IMR-90 (cell line): ENCODE measurements at regions not wholly inside any gene's neighbourhood (a gene's known extent, or its start where the extent isn't known, plus 50 kb on each side); places are given as distances from the start of the nearest gene placed in this dataset.

Experiments used
- ATAC-seq: fragments of 200-7000 bp; cut with Tn5 transposase; 2 replicates; pipeline ENCODE4 v1.9.1; 2020; ENCODE audit warnings: low read depth, mild to moderate bottlenecking, moderate library complexity
- BruUV-seq: library from RNA; stranded (reverse); fragments of 400-500 nt; replicated peaks from 2 replicates; lab custom pipeline; 2021; lab: Mats Ljungman, UMichigan
- CTCF ChIA-PET: fragments of 300-600 bp; formaldehyde crosslinking; extraction: SDS; loops from one replicate; lab custom pipeline; 2021; ENCODE audit warnings: antibody characterized with exemption; lab: Yijun Ruan, JAX
- POLR2A ChIA-PET: fragments of 300-600 bp; sonication (Branson Sonifier 250); formaldehyde crosslinking; loops from one replicate; lab custom pipeline; 2022; ENCODE audit warnings: antibody characterized with exemption; ENCODE audit not compliant: unreplicated experiment; lab: Charles Lee
- DNase-seq: peaks from one replicate; pipeline ENCODE4 v3.0.0; 2013
- H2AFZ ChIP-seq: replicated peaks from 2 replicates; pipeline ENCODE3; 2013; ENCODE audit warnings: low read length, mild to moderate bottlenecking; ENCODE audit not compliant: poor library complexity
- H2AK5ac ChIP-seq: 2 replicates; pipeline ENCODE4 v1.6.1; 2013; ENCODE audit warnings: low read depth, low read length, inconsistent platforms
- H2AK9ac ChIP-seq: replicated peaks from 2 replicates; pipeline ENCODE3; 2013; ENCODE audit warnings: mild to moderate bottlenecking, low read depth, low read length, moderate library complexity; ENCODE audit not compliant: poor library complexity
- H2BK120ac ChIP-seq: 2 replicates; pipeline ENCODE4 v1.6.1; 2013; ENCODE audit warnings: low read depth, low read length, inconsistent platforms
- H2BK15ac ChIP-seq: 3 replicates; pipeline ENCODE4 v1.6.1; 2013; ENCODE audit warnings: low read depth, low read length, inconsistent platforms
- H2BK20ac ChIP-seq: 2 replicates; pipeline ENCODE4 v1.6.1; 2013; ENCODE audit warnings: low read depth, mild to moderate bottlenecking, inconsistent platforms, low read length, moderate library complexity
- H2BK5ac ChIP-seq: 2 replicates; pipeline ENCODE4 v1.6.1; 2013; ENCODE audit warnings: mild to moderate bottlenecking, low read depth, low read length, inconsistent platforms; ENCODE audit not compliant: poor library complexity, severe bottlenecking
- H3K14ac ChIP-seq: replicated peaks from 2 replicates; pipeline ENCODE4 v1.6.1; 2013; ENCODE audit warnings: low read depth, low read length, inconsistent platforms
- H3K18ac ChIP-seq: 2 replicates; pipeline ENCODE4 v1.6.1; 2013; ENCODE audit warnings: low read depth, low read length, control low read depth
- H3K23ac ChIP-seq: 2 replicates; pipeline ENCODE4 v1.6.1; 2013; ENCODE audit warnings: low read depth, low read length, inconsistent platforms
- H3K27ac ChIP-seq: 2 replicates; pipeline ENCODE4 v1.5.1; 2013; ENCODE audit warnings: mild to moderate bottlenecking, control low read depth, low read length; ENCODE audit not compliant: insufficient read depth
- H3K27me3 ChIP-seq: 2 replicates; pipeline ENCODE4 v1.6.1; 2013; ENCODE audit warnings: low read length; ENCODE audit not compliant: control insufficient read depth, insufficient read depth
- H3K36me3 ChIP-seq: 2 replicates; pipeline ENCODE4 v1.6.1; 2013; ENCODE audit warnings: low read length, mixed read lengths; ENCODE audit not compliant: control insufficient read depth, insufficient read depth
- H3K4ac ChIP-seq: 2 replicates; pipeline ENCODE4 v1.6.1; 2013; ENCODE audit warnings: low read depth, low read length, inconsistent platforms
- H3K4me1 ChIP-seq: 2 replicates; pipeline ENCODE4 v1.6.1; 2013; ENCODE audit warnings: low read length, mixed read lengths; ENCODE audit not compliant: control insufficient read depth, insufficient read depth
- H3K4me2 ChIP-seq: 2 replicates; pipeline ENCODE4 v1.6.1; 2013; ENCODE audit warnings: low read depth, mild to moderate bottlenecking, control low read depth, low read length, moderate library complexity
- H3K4me3 ChIP-seq: 2 replicates; pipeline ENCODE4 v1.5.1; 2013; ENCODE audit warnings: low read depth, mild to moderate bottlenecking, control low read depth, low read length, moderate library complexity; ENCODE audit not compliant: insufficient read depth
- H3K56ac ChIP-seq: 2 replicates; pipeline ENCODE4 v1.6.1; 2013; ENCODE audit warnings: low read length, inconsistent platforms; ENCODE audit not compliant: insufficient read depth; ENCODE audit errors: extremely low read depth
- H3K79me1 ChIP-seq, 2 experiments: 2 replicates each; pipeline ENCODE4 v1.6.1; 2013; ENCODE audit warnings: low read length in 2 of 2, inconsistent platforms in 1 of 2, low read depth in 1 of 2
- H3K9ac ChIP-seq: 2 replicates; pipeline ENCODE4 v1.6.1; 2013; ENCODE audit warnings: low read depth, low read length, control low read depth
- H3K9me1 ChIP-seq: 2 replicates; pipeline ENCODE4 v1.6.1; 2013; ENCODE audit warnings: low read length, inconsistent platforms; ENCODE audit not compliant: insufficient read depth
- H3K9me3 ChIP-seq: 2 replicates; pipeline ENCODE4 v1.6.1; 2013; ENCODE audit warnings: low read length; ENCODE audit not compliant: control insufficient read depth, insufficient read depth
- H4K20me1 ChIP-seq: 2 replicates; pipeline ENCODE4 v1.6.1; 2013; ENCODE audit warnings: low read length, inconsistent platforms; ENCODE audit not compliant: insufficient read depth
- H4K5ac ChIP-seq: 2 replicates; pipeline ENCODE4 v1.6.1; 2013; ENCODE audit warnings: mild to moderate bottlenecking, low read depth, low read length, control low read depth
- H4K8ac ChIP-seq, 2 experiments: 2 replicates each; pipeline ENCODE4 v1.6.1; 2013; ENCODE audit warnings: low read depth in 2 of 2, low read length in 2 of 2, control low read depth in 1 of 2, inconsistent platforms in 1 of 2
- H4K91ac ChIP-seq: 2 replicates; pipeline ENCODE4 v1.6.1; 2013; ENCODE audit warnings: low read depth, low read length, inconsistent platforms; ENCODE audit not compliant: insufficient read depth
- BHLHE40 ChIP-seq: fragments of 150-350 bp; IDR thresholded peaks from 2 replicates; pipeline ENCODE4 v1.6.1; 2016; ENCODE audit warnings: mild to moderate bottlenecking, low read depth, low read length
- CEBPB ChIP-seq: IDR thresholded peaks from 2 replicates; pipeline ENCODE4 v1.6.1; 2012; ENCODE audit warnings: low read depth, low read length, improper control_type of control experiment
- CHD1 ChIP-seq: IDR thresholded peaks from 2 replicates; pipeline ENCODE4 v1.6.1; 2012; ENCODE audit warnings: low read depth, low read length, improper control_type of control experiment
- CTCF ChIP-seq: conservative IDR thresholded peaks from 2 replicates; pipeline ENCODE4 v1.5.1; 2012; ENCODE audit warnings: mild to moderate bottlenecking, low read depth, low read length, improper control_type of control experiment
- ELK1 ChIP-seq: fragments of 150-350 bp; IDR thresholded peaks from 2 replicates; pipeline ENCODE4 v1.6.1; 2016; ENCODE audit warnings: low read depth, mild to moderate bottlenecking, low read length, moderate library complexity, borderline replicate concordance
- FOS ChIP-seq: fragments of 150-350 bp; IDR thresholded peaks from 2 replicates; pipeline ENCODE4 v1.6.1; 2016; ENCODE audit warnings: low read depth, low read length
- MAFK ChIP-seq: IDR thresholded peaks from 2 replicates; pipeline ENCODE4 v1.6.1; 2012; ENCODE audit warnings: low read depth, low read length, improper control_type of control experiment
- MAZ ChIP-seq: IDR thresholded peaks from 2 replicates; pipeline ENCODE4 v1.6.1; 2012; ENCODE audit warnings: low read depth, mild to moderate bottlenecking, low read length, improper control_type of control experiment, moderate library complexity, borderline replicate concordance
- MXI1 ChIP-seq: IDR thresholded peaks from 2 replicates; pipeline ENCODE4 v1.6.1; 2012; ENCODE audit warnings: low read depth, mild to moderate bottlenecking, low read length, moderate library complexity, borderline replicate concordance
- NFE2L2 ChIP-seq: fragments of 150-350 bp; IDR thresholded peaks from 2 replicates; pipeline ENCODE4 v1.6.1; 2016; ENCODE audit warnings: low read depth, mild to moderate bottlenecking, low read length
- POLR2A ChIP-seq: IDR thresholded peaks from 2 replicates; pipeline ENCODE4 v1.6.1; 2012; ENCODE audit warnings: mild to moderate bottlenecking, low read depth, low read length
- RAD21 ChIP-seq: IDR thresholded peaks from 2 replicates; pipeline ENCODE4 v1.6.1; 2012; ENCODE audit warnings: low read length, improper control_type of control experiment
- RCOR1 ChIP-seq: IDR thresholded peaks from 2 replicates; pipeline ENCODE4 v1.6.1; 2012; ENCODE audit warnings: mild to moderate bottlenecking, low read length, improper control_type of control experiment; ENCODE audit not compliant: insufficient replicate concordance
- RFX5 ChIP-seq: IDR thresholded peaks from 2 replicates; pipeline ENCODE4 v1.8.0; 2012; ENCODE audit warnings: low read depth, mild to moderate bottlenecking, low read length, moderate library complexity
- SMC3 ChIP-seq: fragments of 150-350 bp; IDR thresholded peaks from 2 replicates; pipeline ENCODE4 v1.6.1; 2016; ENCODE audit warnings: low read depth, mild to moderate bottlenecking, antibody characterized with exemption, low read length, moderate library complexity
- WGBS, 2 experiments: methylation state at CpG; one replicate each; pipeline versions ENCODE4 v1.1.5 to v1.1.7; 2013; ENCODE audit warnings: missing lambda C conversion rate in 2 of 2; ENCODE audit not compliant: insufficient read length in 1 of 2; ENCODE audit errors: extremely low coverage in 2 of 2; 5-methylcytosine and 5-hydroxymethylcytosine counted together
- dilution Hi-C: fragments of 300-500 bp; cut with HindIII; formaldehyde crosslinking; loops from one replicate; pipeline ENCODE4 v1.14.3; 2018; ENCODE audit warnings: low sequenced_read_pairs; ENCODE audit not compliant: unreplicated experiment
- in situ Hi-C: fragments of 300-500 bp; cut with MboI; formaldehyde crosslinking; loops from 3 replicates; pipeline ENCODE4 v1.14.3; 2019; ENCODE audit warnings: low sequenced_read_pairs, inconsistent platforms, mixed read lengths
- intact Hi-C: fragments of 100-400 bp; cut with micrococcal nuclease; formaldehyde crosslinking; loops from 2 replicates; pipeline ENCODE4 v1.10.0; 2022
- TF ChIP-seq, protein P1 (sequence below): fragments of 150-350 bp; IDR thresholded peaks from 2 replicates; pipeline ENCODE4 v1.6.1; 2017; ENCODE audit warnings: mild to moderate bottlenecking, antibody characterized with exemption, low read length, low read depth

GRCh38 chr2:188785490-188785889 lies 188.7 kb upstream of the COL3A1 start:
- peak overlapping the region; percentile 40 for H4K91ac ChIP-seq
- DNase-seq (no peak), ATAC-seq (no peak)
- H3K79me1 ChIP-seq: no peaks in the 10 kb centered on the region
- H2AFZ ChIP-seq: no peak overlapping the region
- WGBS, 2 experiments: 100% methylated on average over 1 of the region's 6 CpGs; no CpG with 5 or more reads in 1 of the 2 experiments
- H3K23ac ChIP-seq: no peak overlapping the region
- peak overlapping the region; percentile 73; the same call in 1 of the 2 replicates for H3K4ac ChIP-seq
- no peaks in the 10 kb centered on the region for H3K36me3 ChIP-seq
- H2BK120ac ChIP-seq: peak overlapping the region; percentile 73
- no peaks in the 10 kb centered on the region for H4K20me1 ChIP-seq
- no peaks in the 10 kb centered on the region for H3K9me1 ChIP-seq
- H3K9me3 ChIP-seq: no peaks in the 10 kb centered on the region
- H2BK5ac ChIP-seq: peak overlapping the region; percentile 97
- ChIA-PET POLR2A (no interaction called here), CTCF (interaction anchor here (0.9 kb wide), 1 partner anchor 99 kb away, joined by 3 read pairs; no protein-coding TSS in a partner anchor)
- H3K4me1 ChIP-seq: peaks cover 9% of the 10 kb centered on the region
- H4K5ac ChIP-seq: peak overlapping the region; percentile 92; the same call in 1 of the 2 replicates
- H3K9ac ChIP-seq: no peak overlapping the region
- peak overlapping the region; percentile 79 for H2AK5ac ChIP-seq
- peak overlapping the region; percentile 29 to 44; a peak in 1 of 4 replicates for H4K8ac ChIP-seq
- H3K27me3 ChIP-seq: no peaks in the 10 kb centered on the region
- dilution Hi-C loops (no loop called here), intact Hi-C loops (no loop called here), in situ Hi-C loops (loop anchor here (10.0 kb wide), 1 partner anchor 189 kb away; the partner anchor contains the start of gene COL3A1)
- no peak for TF ChIP-seq MXI1
- TF ChIP-seq, protein P1, sequence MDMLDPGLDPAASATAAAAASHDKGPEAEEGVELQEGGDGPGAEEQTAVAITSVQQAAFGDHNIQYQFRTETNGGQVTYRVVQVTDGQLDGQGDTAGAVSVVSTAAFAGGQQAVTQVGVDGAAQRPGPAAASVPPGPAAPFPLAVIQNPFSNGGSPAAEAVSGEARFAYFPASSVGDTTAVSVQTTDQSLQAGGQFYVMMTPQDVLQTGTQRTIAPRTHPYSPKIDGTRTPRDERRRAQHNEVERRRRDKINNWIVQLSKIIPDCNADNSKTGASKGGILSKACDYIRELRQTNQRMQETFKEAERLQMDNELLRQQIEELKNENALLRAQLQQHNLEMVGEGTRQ: no peak
- TF ChIP-seq RCOR1: no peak
- TF ChIP-seq ELK1: no peak
- no peak for TF ChIP-seq FOS
- TF ChIP-seq CTCF: no peak
- TF ChIP-seq MAFK: no peak
- no peak for TF ChIP-seq RFX5
- no peak for TF ChIP-seq MAZ
- no peak for TF ChIP-seq RAD21
- no peak for TF ChIP-seq SMC3
- no peak for TF ChIP-seq NFE2L2
- no peak for TF ChIP-seq BHLHE40
- no peak for TF ChIP-seq CHD1
- no peak for TF ChIP-seq POLR2A
- TF ChIP-seq CEBPB: no peak
- peak overlapping the region; percentile 39 for H3K27ac ChIP-seq
- H3K4me3 ChIP-seq: no peak overlapping the region
- no peak overlapping the region for H2AK9ac ChIP-seq
- no peak overlapping the region for H3K4me2 ChIP-seq
- H2BK20ac ChIP-seq: peak overlapping the region; percentile 50
- H3K56ac ChIP-seq: no peak overlapping the region
- H3K18ac ChIP-seq: peak overlapping the region; percentile 84; the same call in 1 of the 2 replicates
- BruUV-seq: no TSS peak
- H2BK15ac ChIP-seq: peak overlapping the region; percentile 89; the same call in 2 of the 3 replicates
- H3K14ac ChIP-seq: no peak overlapping the region
